ENCODE measurements at regions not wholly inside any gene's neighbourhood (a gene's known extent, or its start where the extent isn't known, plus 50 kb on each side); places are given as distances from the start of the nearest gene placed in this dataset.

DNA sequence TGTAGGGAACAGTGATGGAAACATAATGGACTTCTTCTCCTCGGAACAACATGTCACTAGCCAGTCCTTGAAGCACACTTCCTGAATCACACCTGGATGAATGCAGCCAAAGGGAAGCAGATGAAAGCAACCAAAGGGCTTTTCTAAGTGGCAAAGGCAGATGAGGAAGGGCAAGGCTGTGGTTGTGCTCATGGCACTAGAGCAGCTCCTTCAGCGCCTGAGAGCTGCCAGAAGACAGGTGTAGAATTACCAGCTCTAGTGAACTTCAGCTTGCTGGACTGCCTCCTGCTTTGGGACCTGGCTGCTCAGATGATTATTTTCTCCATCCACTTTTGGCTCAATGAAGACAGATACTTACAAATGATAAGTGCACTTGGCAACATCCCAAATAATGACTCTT, 1372.1 kb upstream of the SEL1L start:
- DNase-seq (ENCODE audit: extremely low spot score in 2 of 2), result no peak
- no peak overlapping the region for H3K27ac ChIP-seq
- no peaks in the 10 kb centered on the region for H3K4me1 ChIP-seq
- TF ChIP-seq POLR2A (IDR thresholded peaks at IDR 0.05), result no peak
- no peak for TF ChIP-seq POLR2AphosphoS5 (IDR thresholded peaks at IDR 0.05; ENCODE audit: insufficient read depth in 1 of 2, low read depth in 1 of 2)
- TF ChIP-seq, protein P1, sequence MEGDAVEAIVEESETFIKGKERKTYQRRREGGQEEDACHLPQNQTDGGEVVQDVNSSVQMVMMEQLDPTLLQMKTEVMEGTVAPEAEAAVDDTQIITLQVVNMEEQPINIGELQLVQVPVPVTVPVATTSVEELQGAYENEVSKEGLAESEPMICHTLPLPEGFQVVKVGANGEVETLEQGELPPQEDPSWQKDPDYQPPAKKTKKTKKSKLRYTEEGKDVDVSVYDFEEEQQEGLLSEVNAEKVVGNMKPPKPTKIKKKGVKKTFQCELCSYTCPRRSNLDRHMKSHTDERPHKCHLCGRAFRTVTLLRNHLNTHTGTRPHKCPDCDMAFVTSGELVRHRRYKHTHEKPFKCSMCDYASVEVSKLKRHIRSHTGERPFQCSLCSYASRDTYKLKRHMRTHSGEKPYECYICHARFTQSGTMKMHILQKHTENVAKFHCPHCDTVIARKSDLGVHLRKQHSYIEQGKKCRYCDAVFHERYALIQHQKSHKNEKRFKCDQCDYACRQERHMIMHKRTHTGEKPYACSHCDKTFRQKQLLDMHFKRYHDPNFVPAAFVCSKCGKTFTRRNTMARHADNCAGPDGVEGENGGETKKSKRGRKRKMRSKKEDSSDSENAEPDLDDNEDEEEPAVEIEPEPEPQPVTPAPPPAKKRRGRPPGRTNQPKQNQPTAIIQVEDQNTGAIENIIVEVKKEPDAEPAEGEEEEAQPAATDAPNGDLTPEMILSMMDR (IDR thresholded peaks at IDR 0.05), result no peak
- H3K27me3 ChIP-seq, result no peaks in the 10 kb centered on the region
- H3K9me3 ChIP-seq, result no peaks in the 10 kb centered on the region
- intact Hi-C loops (cut with DNase I), result no loop called here
- no peaks in the 10 kb centered on the region for H3K36me3 ChIP-seq
- no peak overlapping the region for H3K4me3 ChIP-seq

DNA sequence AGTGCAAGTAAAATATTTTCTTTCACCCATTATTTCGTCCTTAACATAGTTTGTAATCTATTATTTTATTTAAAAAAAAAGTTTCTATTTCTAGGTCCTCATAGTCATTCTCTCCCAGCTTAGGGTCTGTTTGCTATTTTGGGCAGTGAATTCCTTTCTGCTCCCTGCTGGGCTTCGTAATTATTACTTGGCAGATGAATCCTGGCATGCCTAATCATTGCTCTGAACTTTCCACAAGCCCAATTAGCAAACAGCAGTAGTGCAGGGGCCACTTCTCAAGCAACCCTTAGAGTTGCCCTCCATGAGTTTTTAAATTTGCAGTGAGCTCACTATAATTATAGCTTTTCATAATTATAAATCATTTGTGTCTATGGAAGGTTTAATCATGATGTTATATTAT, 1378.3 kb upstream of the SEL1L start:
- no peaks in the 10 kb centered on the region for H3K9me3 ChIP-seq
- intact Hi-C loops (cut with DNase I), result no loop called here
- H3K27ac ChIP-seq, result no peak overlapping the region
- H3K36me3 ChIP-seq, result no peaks in the 10 kb centered on the region
- no peak for TF ChIP-seq POLR2A (IDR thresholded peaks at IDR 0.05)
- TF ChIP-seq POLR2AphosphoS5 (IDR thresholded peaks at IDR 0.05; ENCODE audit: insufficient read depth in 1 of 2, low read depth in 1 of 2), result no peak
- TF ChIP-seq, protein P1 (IDR thresholded peaks at IDR 0.05), result no peak
- no peaks in the 10 kb centered on the region for H3K27me3 ChIP-seq
- no peak overlapping the region for H3K4me3 ChIP-seq
- no peaks in the 10 kb centered on the region for H3K4me1 ChIP-seq
- DNase-seq (ENCODE audit: extremely low spot score in 2 of 2), result no peak

DNA sequence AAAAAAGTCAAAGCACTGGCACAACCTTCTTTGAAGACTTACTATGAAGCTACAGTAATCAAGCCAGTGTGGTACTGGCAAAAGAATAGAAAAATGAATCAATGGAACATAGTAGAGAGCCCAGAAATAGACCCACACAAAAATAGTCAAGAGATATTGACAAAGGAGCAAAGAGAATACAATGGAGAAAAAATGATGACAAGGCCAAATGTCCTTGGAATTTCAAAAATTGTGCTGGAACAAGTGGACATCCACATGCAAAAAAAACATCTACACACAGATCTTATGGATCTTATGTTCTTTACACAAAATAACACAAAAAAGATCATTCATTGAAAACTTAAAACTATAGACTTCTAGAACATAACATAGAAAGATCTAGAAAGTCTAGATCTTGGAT, 1379.7 kb upstream of the SEL1L start:
- Histone ChIP-seq H3K9me3 (no peaks in the 10 kb centered on the region), H3K4me1 (no peaks in the 10 kb centered on the region), H3K27ac (no peak overlapping the region), H3K4me3 (no peak overlapping the region), H3K27me3 (no peaks in the 10 kb centered on the region), H3K36me3 (no peaks in the 10 kb centered on the region)
- intact Hi-C loops (cut with DNase I), result no loop called here
- TF ChIP-seq, protein P1 (IDR thresholded peaks at IDR 0.05), result no peak
- TF ChIP-seq POLR2AphosphoS5 (IDR thresholded peaks at IDR 0.05; ENCODE audit: insufficient read depth in 1 of 2, low read depth in 1 of 2) (no peak), POLR2A (IDR thresholded peaks at IDR 0.05) (no peak)
- no peak for DNase-seq (ENCODE audit: extremely low spot score in 2 of 2)

DNA sequence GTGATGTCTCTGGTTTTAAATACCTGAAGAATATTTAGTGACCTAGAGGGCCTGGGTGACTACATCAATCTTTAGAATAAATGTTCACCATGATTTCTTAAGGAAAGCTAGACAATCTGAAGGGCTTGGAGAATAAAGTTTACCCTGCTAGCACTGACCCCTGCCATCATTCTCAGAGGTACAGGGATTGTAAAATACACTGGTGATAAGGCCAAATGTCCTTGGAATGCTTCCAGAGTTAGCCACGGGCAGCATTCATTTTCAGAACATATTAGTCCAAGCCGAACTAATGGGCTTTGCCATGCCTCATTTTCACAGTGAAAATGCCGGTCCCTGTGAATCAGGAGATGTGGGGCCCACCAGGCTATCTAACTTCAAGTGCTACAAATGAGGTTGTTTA, 1381.7 kb upstream of the SEL1L start:
- intact Hi-C loops (cut with DNase I), result no loop called here
- Histone ChIP-seq H3K27me3 (no peaks in the 10 kb centered on the region), H3K27ac (no peak overlapping the region), H3K4me1 (no peaks in the 10 kb centered on the region), H3K36me3 (no peaks in the 10 kb centered on the region), H3K4me3 (no peak overlapping the region), H3K9me3 (no peaks in the 10 kb centered on the region)
- TF ChIP-seq POLR2A (IDR thresholded peaks at IDR 0.05), result no peak
- no peak for TF ChIP-seq POLR2AphosphoS5 (IDR thresholded peaks at IDR 0.05; ENCODE audit: insufficient read depth in 1 of 2, low read depth in 1 of 2)
- TF ChIP-seq, protein P1 (IDR thresholded peaks at IDR 0.05), result no peak
- DNase-seq (ENCODE audit: extremely low spot score in 2 of 2), result no peak

DNA sequence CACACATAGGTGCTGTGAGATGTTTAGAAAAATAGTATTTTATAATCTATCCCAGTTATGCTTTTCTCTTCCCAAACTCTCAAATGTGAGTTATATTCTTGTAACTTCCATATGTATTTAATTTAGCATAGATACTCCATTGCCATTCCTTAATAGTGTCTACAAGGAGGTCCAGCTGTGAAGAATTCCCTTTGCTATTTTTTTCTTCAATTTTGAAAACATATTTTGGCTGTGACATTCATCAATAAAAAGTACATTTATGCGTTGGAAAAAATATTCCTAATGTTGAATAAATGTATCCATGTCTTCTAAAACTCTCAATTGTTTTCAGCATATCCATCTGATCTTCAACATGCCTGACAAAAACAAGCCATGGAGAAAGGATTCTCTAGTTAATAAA, 1402.0 kb upstream of the SEL1L start:
- no peaks in the 10 kb centered on the region for H3K36me3 ChIP-seq
- TF ChIP-seq, protein P1 (IDR thresholded peaks at IDR 0.05), result no peak
- TF ChIP-seq POLR2A (IDR thresholded peaks at IDR 0.05), result no peak
- no peak for TF ChIP-seq POLR2AphosphoS5 (IDR thresholded peaks at IDR 0.05; ENCODE audit: insufficient read depth in 1 of 2, low read depth in 1 of 2)
- no peaks in the 10 kb centered on the region for H3K9me3 ChIP-seq
- H3K4me1 ChIP-seq, result no peaks in the 10 kb centered on the region
- intact Hi-C loops (cut with DNase I), result no loop called here
- H3K4me3 ChIP-seq, result no peak overlapping the region
- H3K27me3 ChIP-seq, result no peaks in the 10 kb centered on the region
- DNase-seq (ENCODE audit: extremely low spot score in 2 of 2), result no peak
- H3K27ac ChIP-seq, result no peak overlapping the region

Measured in vagina (tissue), 2 donors.